GM12875 (cell line): ENCODE measurements at regions not wholly inside any gene's neighbourhood (a gene's known extent, or its start where the extent isn't known, plus 50 kb on each side); places are given as distances from the start of the nearest gene placed in this dataset.
"Not testable (repeated sequence)": the region's sequence is repeated elsewhere in the genome, so short reads cannot be mapped to it uniquely, and the experiment has no call there.

Experiments used
- H3K4me3 ChIP-seq: one replicate; pipeline ENCODE4 v1.5.1; 2011; ENCODE audit warnings: low read depth, low read length, control low read depth
- CTCF ChIP-seq: IDR thresholded peaks from 2 replicates; pipeline ENCODE4 v1.5.1; 2011; ENCODE audit warnings: low read depth, mild to moderate bottlenecking, control low read depth, inconsistent platforms, low read length, moderate library complexity, borderline replicate concordance; ENCODE audit not compliant: insufficient read depth

- H3K4me3 ChIP-seq = no peak overlapping the region
These were observed 138.3 kb upstream of the FUT9 start for GRCh38 chr6:95877480-95877879.

GRCh38 chr6:95879856-95880255 lies 135.9 kb upstream of the FUT9 start:
- TF ChIP-seq CTCF = no peak
- no peak overlapping the region for H3K4me3 ChIP-seq

More at GRCh38 chr6:95877480-95877879, 138.3 kb upstream of the FUT9 start:
- TF ChIP-seq CTCF = no peak

- no peak overlapping the region for H3K4me3 ChIP-seq
- TF ChIP-seq CTCF = no peak
These were observed 133.4 kb upstream of the FUT9 start for GRCh38 chr6:95882371-95882770.

GRCh38 chr6:95888711-95889110 lies 127.1 kb upstream of the FUT9 start:
- H3K4me3 ChIP-seq = not testable (repeated sequence)

GRCh38 chr6:95905132-95905531 lies 110.6 kb upstream of the FUT9 start:
- no peak overlapping the region for H3K4me3 ChIP-seq
- TF ChIP-seq CTCF = no peak

- no peak for TF ChIP-seq CTCF
- no peak overlapping the region for H3K4me3 ChIP-seq
These were observed 98.7 kb upstream of the FUT9 start for GRCh38 chr6:95917034-95917433.

GRCh38 chr6:95923518-95923917 lies 92.3 kb upstream of the FUT9 start:
- peak; percentile 40; the same call in 1 of the 2 replicates for TF ChIP-seq CTCF

GRCh38 chr6:95935736-95936135 lies 80.0 kb upstream of the FUT9 start:
- no peak for TF ChIP-seq CTCF

More at GRCh38 chr6:95923518-95923917, 92.3 kb upstream of the FUT9 start:
- H3K4me3 ChIP-seq = no peak overlapping the region

More at GRCh38 chr6:95935736-95936135, 80.0 kb upstream of the FUT9 start:
- H3K4me3 ChIP-seq = no peak overlapping the region
